ENCODE measurements at regions not wholly inside any gene's neighbourhood (a gene's known extent, or its start where the extent isn't known, plus 50 kb on each side); places are given as distances from the start of the nearest gene placed in this dataset.

DNA sequence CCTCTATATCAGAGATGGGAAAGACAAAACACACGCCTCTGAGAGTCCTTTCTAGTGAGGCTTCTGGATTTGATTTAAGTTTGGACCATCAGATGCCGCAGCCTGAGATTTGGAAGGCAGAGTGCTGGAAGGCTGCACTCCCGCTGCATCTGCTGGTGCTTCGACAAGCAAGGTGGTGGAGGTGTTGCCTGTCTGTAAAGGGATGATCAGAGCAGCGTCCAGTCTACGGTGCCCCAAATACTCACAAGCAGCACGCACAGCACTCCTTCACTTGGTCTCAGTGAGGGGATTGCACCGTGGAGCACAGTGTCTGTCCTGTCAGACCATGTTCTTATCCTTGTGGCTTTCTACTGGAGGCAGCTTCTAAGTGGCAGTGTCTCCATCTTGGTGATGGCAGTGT lies 221.4 kb downstream of the GADD45G start:
- no peak for TF ChIP-seq EP300 (conservative IDR thresholded peaks at IDR 0.05; ENCODE audit: poor library complexity, severe bottlenecking)
- H3K9me3 ChIP-seq (ENCODE audit: low read length), result peaks cover 5% of the 10 kb centered on the region
- no peaks in the 10 kb centered on the region for H4K20me1 ChIP-seq (ENCODE audit: insufficient read depth)
- H3K36me3 ChIP-seq (ENCODE audit: insufficient read depth, low read length), result no peaks in the 10 kb centered on the region
- no peak overlapping the region for H3K9ac ChIP-seq (ENCODE audit: low read length)
- H3K4me2 ChIP-seq (ENCODE audit: low read length), result no peak overlapping the region
- H3F3A ChIP-seq (ENCODE audit: insufficient read depth, low read length, poor library complexity, severe bottlenecking), result no peaks in the 10 kb centered on the region
- H3K27ac ChIP-seq (ENCODE audit: low read length), result no peak overlapping the region
- H3K9me2 ChIP-seq (ENCODE audit: insufficient read depth, low read length), result no peaks in the 10 kb centered on the region
- no peaks in the 10 kb centered on the region for H3K27me3 ChIP-seq (ENCODE audit: insufficient read depth, low read depth, low read length)
- no peak overlapping the region for H3K4me3 ChIP-seq (ENCODE audit: low read length)
- no peaks in the 10 kb centered on the region for H3K79me2 ChIP-seq (replicated peaks; ENCODE audit: insufficient read depth, low read length)
- H2AFZ ChIP-seq (ENCODE audit: low read depth, low read length), result no peak overlapping the region

DNA sequence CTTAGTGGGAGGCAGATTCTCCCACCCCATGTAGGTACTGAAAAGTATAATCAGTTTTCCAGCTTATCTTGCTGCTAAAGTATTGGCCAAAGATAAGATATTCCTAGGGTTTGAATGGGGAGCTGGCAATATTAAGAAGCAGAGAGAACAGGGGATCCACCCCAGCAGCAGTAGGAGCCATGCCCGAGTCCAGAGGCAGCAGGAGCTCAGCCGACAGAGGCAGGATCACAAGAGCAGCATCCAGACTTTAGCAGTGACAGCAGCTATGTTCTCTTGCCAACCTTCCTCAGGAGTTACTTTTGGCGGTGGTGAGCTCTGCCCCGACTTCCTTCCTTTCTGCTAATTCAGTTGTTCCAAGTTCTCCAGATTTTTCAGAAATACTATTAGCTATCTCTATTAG lies 224.5 kb downstream of the GADD45G start:
- Histone ChIP-seq H3K36me3 (ENCODE audit: insufficient read depth, low read length) (no peaks in the 10 kb centered on the region), H3K9me3 (ENCODE audit: low read length) (peaks cover 5% of the 10 kb centered on the region), H3K27ac (ENCODE audit: low read length) (no peak overlapping the region), H3K79me2 (replicated peaks; ENCODE audit: insufficient read depth, low read length) (no peaks in the 10 kb centered on the region), H2AFZ (ENCODE audit: low read depth, low read length) (no peak overlapping the region), H3K9ac (ENCODE audit: low read length) (no peak overlapping the region), H3K27me3 (ENCODE audit: insufficient read depth, low read depth, low read length) (no peaks in the 10 kb centered on the region), H3K4me3 (ENCODE audit: low read length) (no peak overlapping the region), H4K20me1 (ENCODE audit: insufficient read depth) (no peaks in the 10 kb centered on the region), H3K9me2 (ENCODE audit: insufficient read depth, low read length) (no peaks in the 10 kb centered on the region), H3K4me2 (ENCODE audit: low read length) (no peak overlapping the region), H3F3A (ENCODE audit: insufficient read depth, low read length, poor library complexity, severe bottlenecking) (no peaks in the 10 kb centered on the region)
- no peak for TF ChIP-seq MXI1 (conservative IDR thresholded peaks at IDR 0.05; ENCODE audit: poor library complexity, severe bottlenecking)
- TF ChIP-seq EP300 (conservative IDR thresholded peaks at IDR 0.05; ENCODE audit: poor library complexity, severe bottlenecking), result no peak
- TF ChIP-seq RAD21 (conservative IDR thresholded peaks at IDR 0.05), result no peak
- no peak for TF ChIP-seq POLR2AphosphoS5 (IDR thresholded peaks at IDR 0.05)
- no peak for TF ChIP-seq EZH2 (IDR thresholded peaks at IDR 0.05; ENCODE audit: borderline replicate concordance, insufficient read depth, low read length, poor library complexity, severe bottlenecking)
- TF ChIP-seq, protein P1, sequence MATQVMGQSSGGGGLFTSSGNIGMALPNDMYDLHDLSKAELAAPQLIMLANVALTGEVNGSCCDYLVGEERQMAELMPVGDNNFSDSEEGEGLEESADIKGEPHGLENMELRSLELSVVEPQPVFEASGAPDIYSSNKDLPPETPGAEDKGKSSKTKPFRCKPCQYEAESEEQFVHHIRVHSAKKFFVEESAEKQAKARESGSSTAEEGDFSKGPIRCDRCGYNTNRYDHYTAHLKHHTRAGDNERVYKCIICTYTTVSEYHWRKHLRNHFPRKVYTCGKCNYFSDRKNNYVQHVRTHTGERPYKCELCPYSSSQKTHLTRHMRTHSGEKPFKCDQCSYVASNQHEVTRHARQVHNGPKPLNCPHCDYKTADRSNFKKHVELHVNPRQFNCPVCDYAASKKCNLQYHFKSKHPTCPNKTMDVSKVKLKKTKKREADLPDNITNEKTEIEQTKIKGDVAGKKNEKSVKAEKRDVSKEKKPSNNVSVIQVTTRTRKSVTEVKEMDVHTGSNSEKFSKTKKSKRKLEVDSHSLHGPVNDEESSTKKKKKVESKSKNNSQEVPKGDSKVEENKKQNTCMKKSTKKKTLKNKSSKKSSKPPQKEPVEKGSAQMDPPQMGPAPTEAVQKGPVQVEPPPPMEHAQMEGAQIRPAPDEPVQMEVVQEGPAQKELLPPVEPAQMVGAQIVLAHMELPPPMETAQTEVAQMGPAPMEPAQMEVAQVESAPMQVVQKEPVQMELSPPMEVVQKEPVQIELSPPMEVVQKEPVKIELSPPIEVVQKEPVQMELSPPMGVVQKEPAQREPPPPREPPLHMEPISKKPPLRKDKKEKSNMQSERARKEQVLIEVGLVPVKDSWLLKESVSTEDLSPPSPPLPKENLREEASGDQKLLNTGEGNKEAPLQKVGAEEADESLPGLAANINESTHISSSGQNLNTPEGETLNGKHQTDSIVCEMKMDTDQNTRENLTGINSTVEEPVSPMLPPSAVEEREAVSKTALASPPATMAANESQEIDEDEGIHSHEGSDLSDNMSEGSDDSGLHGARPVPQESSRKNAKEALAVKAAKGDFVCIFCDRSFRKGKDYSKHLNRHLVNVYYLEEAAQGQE (IDR thresholded peaks at IDR 0.05; ENCODE audit: borderline replicate concordance), result no peak
- TF ChIP-seq, protein P2, sequence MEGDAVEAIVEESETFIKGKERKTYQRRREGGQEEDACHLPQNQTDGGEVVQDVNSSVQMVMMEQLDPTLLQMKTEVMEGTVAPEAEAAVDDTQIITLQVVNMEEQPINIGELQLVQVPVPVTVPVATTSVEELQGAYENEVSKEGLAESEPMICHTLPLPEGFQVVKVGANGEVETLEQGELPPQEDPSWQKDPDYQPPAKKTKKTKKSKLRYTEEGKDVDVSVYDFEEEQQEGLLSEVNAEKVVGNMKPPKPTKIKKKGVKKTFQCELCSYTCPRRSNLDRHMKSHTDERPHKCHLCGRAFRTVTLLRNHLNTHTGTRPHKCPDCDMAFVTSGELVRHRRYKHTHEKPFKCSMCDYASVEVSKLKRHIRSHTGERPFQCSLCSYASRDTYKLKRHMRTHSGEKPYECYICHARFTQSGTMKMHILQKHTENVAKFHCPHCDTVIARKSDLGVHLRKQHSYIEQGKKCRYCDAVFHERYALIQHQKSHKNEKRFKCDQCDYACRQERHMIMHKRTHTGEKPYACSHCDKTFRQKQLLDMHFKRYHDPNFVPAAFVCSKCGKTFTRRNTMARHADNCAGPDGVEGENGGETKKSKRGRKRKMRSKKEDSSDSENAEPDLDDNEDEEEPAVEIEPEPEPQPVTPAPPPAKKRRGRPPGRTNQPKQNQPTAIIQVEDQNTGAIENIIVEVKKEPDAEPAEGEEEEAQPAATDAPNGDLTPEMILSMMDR (IDR thresholded peaks at IDR 0.05; ENCODE audit: poor library complexity, severe bottlenecking), result no peak
- no peak for TF ChIP-seq TAF1 (IDR thresholded peaks at IDR 0.05; ENCODE audit: low read depth)
- no peak for TF ChIP-seq SMC3 (conservative IDR thresholded peaks at IDR 0.05; ENCODE audit: poor library complexity)

GRCh38 chr9:89835666-89836065 lies 230.9 kb downstream of the GADD45G start:
- no peaks in the 10 kb centered on the region for H3K36me3 ChIP-seq (ENCODE audit: insufficient read depth, low read length)
- no peak overlapping the region for H3K4me2 ChIP-seq (ENCODE audit: low read length)
- H3K27ac ChIP-seq (ENCODE audit: low read length), result no peak overlapping the region
- no peak overlapping the region for H3K4me3 ChIP-seq (ENCODE audit: low read length)
- H2AFZ ChIP-seq (ENCODE audit: low read depth, low read length), result no peak overlapping the region
- H3K27me3 ChIP-seq (ENCODE audit: insufficient read depth, low read depth, low read length), result no peaks in the 10 kb centered on the region
- H4K20me1 ChIP-seq (ENCODE audit: insufficient read depth), result no peaks in the 10 kb centered on the region
- H3F3A ChIP-seq (ENCODE audit: insufficient read depth, low read length, poor library complexity, severe bottlenecking), result no peaks in the 10 kb centered on the region
- H3K9me3 ChIP-seq (ENCODE audit: low read length), result no peaks in the 10 kb centered on the region
- H3K9ac ChIP-seq (ENCODE audit: low read length), result no peak overlapping the region
- TF ChIP-seq EZH2 (IDR thresholded peaks at IDR 0.05; ENCODE audit: borderline replicate concordance, insufficient read depth, low read length, poor library complexity, severe bottlenecking), result no peak
- no peak for TF ChIP-seq RAD21 (conservative IDR thresholded peaks at IDR 0.05)
- TF ChIP-seq EP300 (conservative IDR thresholded peaks at IDR 0.05; ENCODE audit: poor library complexity, severe bottlenecking), result no peak
- TF ChIP-seq MXI1 (conservative IDR thresholded peaks at IDR 0.05; ENCODE audit: poor library complexity, severe bottlenecking), result no peak
- H3K79me2 ChIP-seq (replicated peaks; ENCODE audit: insufficient read depth, low read length), result no peaks in the 10 kb centered on the region
- no peaks in the 10 kb centered on the region for H3K9me2 ChIP-seq (ENCODE audit: insufficient read depth, low read length)
